Activated CD4-positive, alpha-beta T cell treated with anti-CD3 and anti-CD28 coated beads for 48 hours (primary cell): ENCODE measurements at regions not wholly inside any gene's neighbourhood (a gene's known extent, or its start where the extent isn't known, plus 50 kb on each side); places are given as distances from the start of the nearest gene placed in this dataset.

ENCODE experiments used
- DNase-seq: peaks from one replicate; pipeline ENCODE4 v3.0.0-alpha.2; 2020

DNA sequence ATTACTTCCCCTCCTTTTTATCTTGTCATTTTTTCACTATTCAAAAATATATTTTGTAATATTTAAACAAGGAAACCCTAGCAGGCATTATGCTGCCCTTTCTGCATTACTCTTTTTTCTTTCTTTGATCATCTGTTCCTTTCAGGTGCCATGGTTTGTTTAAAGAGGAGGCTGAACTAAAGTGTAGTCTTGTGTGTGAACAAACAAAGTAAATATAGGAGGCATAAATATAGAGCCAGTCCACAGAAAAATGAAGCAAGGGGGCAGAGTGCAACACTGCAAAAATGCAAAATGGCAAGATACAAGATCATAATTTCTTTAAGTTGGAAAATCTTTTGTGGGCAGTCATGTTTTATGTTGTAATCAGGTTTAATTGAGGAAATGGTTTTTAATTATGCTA lies 947.3 kb upstream of the COX7C start:
- DNase-seq: no peak

GRCh38 chr5:85671223-85671970 lies 946.3 kb upstream of the COX7C start:
- DNase-seq: no peak

- DNase-seq: no peak
Observed at GRCh38 chr5:85681871-85682270, 935.9 kb upstream of the COX7C start.

GRCh38 chr5:85684351-85684750 lies 933.4 kb upstream of the COX7C start:
- DNase-seq: no peak

- DNase-seq: no peak
Observed at GRCh38 chr5:85703296-85703695, 914.4 kb upstream of the COX7C start.

DNA sequence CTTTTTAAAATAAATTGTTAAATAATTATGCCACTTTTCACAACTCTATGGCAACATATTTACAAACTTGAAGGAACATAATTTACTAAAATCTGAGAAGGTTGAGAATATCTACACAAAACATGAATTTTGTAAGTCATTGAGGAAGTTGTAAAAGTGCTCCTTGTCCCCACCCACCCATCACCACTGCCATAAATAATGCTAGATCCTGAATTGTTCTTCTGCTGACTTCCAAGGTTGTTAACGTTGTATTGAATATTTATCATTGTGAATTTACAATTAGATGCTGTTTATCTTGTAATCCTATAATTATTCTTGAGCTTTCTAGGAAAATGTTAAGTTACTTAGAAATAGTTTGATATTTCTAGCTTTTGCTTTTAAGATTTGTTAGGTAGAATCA lies 908.0 kb upstream of the COX7C start:
- no peak for DNase-seq

GRCh38 chr5:85716344-85717202 lies 901.2 kb upstream of the COX7C start:
- DNase-seq: no peak

DNA sequence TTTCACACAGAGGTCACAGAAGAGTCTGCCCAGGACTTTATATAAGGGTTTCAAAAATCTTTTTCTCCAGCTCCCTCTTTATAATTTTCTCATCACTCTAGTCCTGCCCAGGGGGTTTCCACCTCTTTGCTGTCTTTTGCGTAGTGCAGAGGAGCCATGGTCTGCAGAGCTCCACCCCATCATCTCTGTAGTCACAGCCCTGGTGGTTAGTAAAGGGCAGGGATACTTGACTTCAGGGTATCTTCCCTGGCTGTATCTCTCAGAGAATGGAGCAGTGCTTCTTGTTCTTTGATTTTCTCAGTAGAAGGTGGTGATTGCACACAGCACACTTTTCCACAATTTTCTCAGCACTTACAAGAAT lies 900.6 kb upstream of the COX7C start:
- DNase-seq: no peak

DNA sequence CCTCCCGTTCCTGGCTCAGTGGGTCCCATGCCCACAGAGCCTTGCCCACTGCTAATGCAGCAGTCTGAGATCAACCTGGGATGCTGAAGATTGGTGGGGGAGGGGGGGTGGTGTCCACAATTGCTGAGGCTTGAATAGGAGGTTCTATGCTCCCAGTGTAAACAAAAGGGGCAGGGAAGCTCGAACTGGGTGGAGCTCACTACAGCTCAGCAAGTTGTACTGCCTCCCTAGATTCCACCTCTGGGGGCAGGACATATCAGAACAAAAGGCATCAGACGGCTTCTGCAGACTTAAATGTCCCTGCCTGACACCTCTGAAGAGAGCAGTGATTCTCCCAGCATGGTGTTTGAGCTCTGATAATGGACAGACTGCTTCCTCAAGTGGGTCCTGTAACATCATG lies 885.6 kb upstream of the COX7C start:
- DNase-seq: no peak

- no peak for DNase-seq
Observed at GRCh38 chr5:85741972-85742371, 875.8 kb upstream of the COX7C start.

DNA sequence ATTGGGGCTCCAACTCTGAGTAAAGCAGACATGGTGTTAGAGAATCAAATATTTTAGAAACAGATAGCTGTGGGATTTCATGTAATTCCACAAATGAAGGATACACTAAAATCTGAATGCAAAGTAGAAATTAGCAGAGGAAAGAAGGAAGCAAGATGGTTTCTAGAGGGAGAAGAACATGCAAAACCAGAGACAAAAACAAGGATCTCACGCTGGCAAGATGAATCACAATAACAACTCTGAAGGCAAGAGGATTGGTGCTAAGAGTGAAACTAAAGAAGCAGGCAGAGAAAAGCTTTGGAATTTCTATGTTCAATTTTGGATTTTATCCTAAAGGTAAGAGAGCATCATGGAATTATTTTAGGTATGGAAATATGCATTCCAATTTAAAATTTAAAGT lies 857.2 kb upstream of the COX7C start:
- no peak for DNase-seq

DNA sequence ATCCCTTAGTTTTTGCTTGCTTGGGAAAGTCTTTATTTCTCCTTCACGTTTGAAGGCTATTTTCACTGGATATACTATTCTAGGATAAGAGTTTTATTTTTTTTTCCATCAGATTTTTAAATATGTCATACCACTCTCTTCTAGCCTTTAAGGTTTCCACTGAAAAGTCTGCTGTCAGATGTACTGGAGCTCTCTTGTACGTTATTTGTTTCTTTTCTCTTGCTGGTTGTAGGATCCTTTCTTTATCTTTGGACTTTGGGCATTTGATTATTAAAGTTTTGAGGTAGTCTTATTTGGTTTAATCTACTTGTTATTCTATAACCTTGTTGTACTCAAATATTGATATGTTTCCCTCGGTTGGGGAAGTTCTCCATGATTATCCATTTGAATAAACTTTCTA lies 848.4 kb upstream of the COX7C start:
- no peak for DNase-seq

- no peak for DNase-seq
Observed at GRCh38 chr5:85784746-85785145, 833.0 kb upstream of the COX7C start.

GRCh38 chr5:85813146-85813545 lies 804.6 kb upstream of the COX7C start:
- DNase-seq: no peak

GRCh38 chr5:85814596-85814995 lies 803.1 kb upstream of the COX7C start:
- DNase-seq: no peak

GRCh38 chr5:85823462-85824426 lies 794.0 kb upstream of the COX7C start:
- DNase-seq: no peak

DNA sequence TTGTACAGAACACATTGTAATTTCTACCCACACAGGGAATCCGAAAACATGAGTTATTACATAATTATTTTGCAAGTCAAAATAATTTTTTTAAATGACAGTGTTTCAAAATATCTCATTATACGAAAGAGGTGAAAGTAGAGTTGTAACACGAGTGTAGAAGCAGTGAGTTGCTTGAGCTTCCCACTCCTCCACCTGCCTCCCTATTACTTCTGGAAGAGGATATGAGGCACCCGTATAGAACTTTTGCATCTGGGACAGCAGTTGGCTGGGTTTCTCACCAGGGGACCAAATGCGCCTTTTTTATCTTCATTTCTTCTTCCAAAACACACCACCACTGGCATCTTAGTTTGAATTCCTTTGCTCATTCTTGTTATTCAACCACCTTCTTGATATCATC lies 779.0 kb upstream of the COX7C start:
- DNase-seq: no peak

- no peak for DNase-seq
Observed at GRCh38 chr5:85841653-85842052, 776.1 kb upstream of the COX7C start.

DNA sequence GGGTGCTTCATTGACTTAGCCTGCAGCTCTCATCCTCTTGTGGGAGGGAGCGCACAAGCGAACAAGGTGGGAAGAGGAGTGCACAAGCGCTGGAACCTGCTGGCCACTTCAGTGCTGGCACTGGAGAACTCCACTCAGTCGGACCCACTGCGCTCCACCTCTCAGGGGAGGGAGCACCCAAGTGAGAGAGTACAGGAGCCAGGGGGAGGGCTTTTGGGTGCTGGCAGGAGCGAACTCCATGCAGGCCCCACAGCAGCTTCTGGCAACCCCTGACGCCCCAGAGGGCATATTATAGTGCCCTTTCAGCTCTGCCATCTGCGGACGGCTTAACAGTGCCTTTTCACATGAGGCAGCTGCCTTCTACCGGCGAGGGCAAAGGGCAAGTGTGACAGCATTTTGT lies 774.2 kb upstream of the COX7C start:
- DNase-seq: no peak

DNA sequence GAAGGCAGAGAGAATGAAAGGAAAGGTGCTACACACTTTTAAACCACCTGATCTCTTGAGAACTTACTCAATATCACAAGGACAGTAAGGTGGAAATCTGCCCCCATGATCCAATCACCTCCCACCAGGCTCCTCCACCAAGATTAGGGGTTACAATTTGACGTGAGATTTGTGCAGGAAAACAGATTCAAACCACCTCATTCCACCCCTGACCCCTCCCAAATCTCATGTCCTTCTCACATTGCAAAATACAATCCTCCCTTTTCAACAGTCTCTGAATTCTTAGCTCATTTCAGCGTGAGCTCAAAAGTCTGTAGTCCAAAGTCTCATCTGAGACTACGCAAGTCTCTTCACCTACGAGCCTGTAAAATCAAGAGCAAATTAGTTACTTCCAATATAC lies 768.3 kb upstream of the COX7C start:
- no peak for DNase-seq

GRCh38 chr5:85865296-85865695 lies 752.4 kb upstream of the COX7C start:
- no peak for DNase-seq

GRCh38 chr5:85868070-85868469 lies 749.7 kb upstream of the COX7C start:
- DNase-seq: no peak

- DNase-seq: no peak
Observed at GRCh38 chr5:85893996-85894395, 723.7 kb upstream of the COX7C start.
